D721Med (cell line): ENCODE measurements at regions not wholly inside any gene's neighbourhood (a gene's known extent, or its start where the extent isn't known, plus 50 kb on each side); places are given as distances from the start of the nearest gene placed in this dataset.

Experiments used
- DNase-seq: peaks from one replicate; pipeline ENCODE4 v3.0.0; 2011; ENCODE audit warnings: low spot score; ENCODE audit not compliant: insufficient read length
- FAIRE-seq: peaks from 2 replicates; lab custom pipeline; 2011; peaks lifted over from hg19 to GRCh38; lab: Jason Lieb, UNC
- CTCF ChIP-seq: IDR thresholded peaks from 2 replicates; pipeline ENCODE4 v1.5.1; 2012; ENCODE audit warnings: mild to moderate bottlenecking, control low read depth; ENCODE audit not compliant: insufficient read depth; ENCODE audit errors: missing control alignments

- FAIRE-seq, result no peak
- TF ChIP-seq CTCF, result no peak
- DNase-seq, result no peak
Measured at GRCh38 chr3:24661175-24661584, 166.5 kb upstream of the THRB start.

- DNase-seq (no peak), FAIRE-seq (no peak)
- no peak for TF ChIP-seq CTCF
Measured at GRCh38 chr3:24662449-24663345, 168.0 kb upstream of the THRB start.

GRCh38 chr3:24663406-24663805, 168.8 kb upstream of the THRB start:
- no peak for DNase-seq
- TF ChIP-seq CTCF, result no peak
- FAIRE-seq, result no peak

- DNase-seq (no peak), FAIRE-seq (no peak)
- TF ChIP-seq CTCF, result no peak
Measured at GRCh38 chr3:24668039-24668438, 173.4 kb upstream of the THRB start.

- no peak for TF ChIP-seq CTCF
- FAIRE-seq, result no peak
- no peak for DNase-seq
Measured at GRCh38 chr3:24670871-24671270, 176.2 kb upstream of the THRB start.

GRCh38 chr3:24673596-24673995, 178.9 kb upstream of the THRB start:
- FAIRE-seq, result no peak
- DNase-seq, result no peak
- TF ChIP-seq CTCF, result no peak

- FAIRE-seq (no peak), DNase-seq (no peak)
- TF ChIP-seq CTCF, result no peak
Measured at GRCh38 chr3:24674261-24674660, 179.6 kb upstream of the THRB start.
